ENCODE measurements at regions not wholly inside any gene's neighbourhood (a gene's known extent, or its start where the extent isn't known, plus 50 kb on each side); places are given as distances from the start of the nearest gene placed in this dataset.

GRCh38 chr3:88703501-88704059 is 403.8 kb upstream of the EPHA3 start:
- CTCF ChIA-PET: interaction anchor here (1.3 kb wide), 1 partner anchor 40 kb away, joined by 3 read pairs; no protein-coding TSS in a partner anchor
- POLR2A ChIA-PET: no interaction called here
- Histone ChIP-seq H3K27me3 (ENCODE audit: control insufficient read depth, insufficient read depth, low read length) (no peaks in the 10 kb centered on the region), H3K4me3 (ENCODE audit: low read depth, low read length) (no peak overlapping the region), H3K36me3 (ENCODE audit: control insufficient read depth, insufficient read depth, low read length) (no peaks in the 10 kb centered on the region)
- TF ChIP-seq, protein P1, sequence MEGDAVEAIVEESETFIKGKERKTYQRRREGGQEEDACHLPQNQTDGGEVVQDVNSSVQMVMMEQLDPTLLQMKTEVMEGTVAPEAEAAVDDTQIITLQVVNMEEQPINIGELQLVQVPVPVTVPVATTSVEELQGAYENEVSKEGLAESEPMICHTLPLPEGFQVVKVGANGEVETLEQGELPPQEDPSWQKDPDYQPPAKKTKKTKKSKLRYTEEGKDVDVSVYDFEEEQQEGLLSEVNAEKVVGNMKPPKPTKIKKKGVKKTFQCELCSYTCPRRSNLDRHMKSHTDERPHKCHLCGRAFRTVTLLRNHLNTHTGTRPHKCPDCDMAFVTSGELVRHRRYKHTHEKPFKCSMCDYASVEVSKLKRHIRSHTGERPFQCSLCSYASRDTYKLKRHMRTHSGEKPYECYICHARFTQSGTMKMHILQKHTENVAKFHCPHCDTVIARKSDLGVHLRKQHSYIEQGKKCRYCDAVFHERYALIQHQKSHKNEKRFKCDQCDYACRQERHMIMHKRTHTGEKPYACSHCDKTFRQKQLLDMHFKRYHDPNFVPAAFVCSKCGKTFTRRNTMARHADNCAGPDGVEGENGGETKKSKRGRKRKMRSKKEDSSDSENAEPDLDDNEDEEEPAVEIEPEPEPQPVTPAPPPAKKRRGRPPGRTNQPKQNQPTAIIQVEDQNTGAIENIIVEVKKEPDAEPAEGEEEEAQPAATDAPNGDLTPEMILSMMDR (IDR thresholded peaks at IDR 0.05; ENCODE audit: insufficient read depth, low read depth, low read length): no peak
- DNase-seq (ENCODE audit: low read depth): no peak

- TF ChIP-seq, protein P1 (IDR thresholded peaks at IDR 0.05; ENCODE audit: insufficient read depth, low read depth, low read length): no peak
- Histone ChIP-seq H3K4me3 (ENCODE audit: low read depth, low read length) (no peak overlapping the region), H3K27me3 (ENCODE audit: control insufficient read depth, insufficient read depth, low read length) (no peaks in the 10 kb centered on the region), H3K36me3 (ENCODE audit: control insufficient read depth, insufficient read depth, low read length) (no peaks in the 10 kb centered on the region)
- CTCF ChIA-PET: interaction anchor here (1.3 kb wide), 1 partner anchor 40 kb away, joined by 3 read pairs; no protein-coding TSS in a partner anchor
- POLR2A ChIA-PET: no interaction called here
- DNase-seq (ENCODE audit: low read depth): no peak
These were observed 403.1 kb upstream of the EPHA3 start for GRCh38 chr3:88704338-88704737.

- no peak for DNase-seq (ENCODE audit: low read depth)
- Histone ChIP-seq H3K27me3 (ENCODE audit: control insufficient read depth, insufficient read depth, low read length) (no peaks in the 10 kb centered on the region), H3K36me3 (ENCODE audit: control insufficient read depth, insufficient read depth, low read length) (no peaks in the 10 kb centered on the region), H3K4me3 (ENCODE audit: low read depth, low read length) (no peak overlapping the region)
- POLR2A ChIA-PET: no interaction called here
- TF ChIP-seq, protein P1 (IDR thresholded peaks at IDR 0.05; ENCODE audit: insufficient read depth, low read depth, low read length): no peak
- CTCF ChIA-PET: no interaction called here
These were observed 399.6 kb upstream of the EPHA3 start for GRCh38 chr3:88707837-88708236.

DNA sequence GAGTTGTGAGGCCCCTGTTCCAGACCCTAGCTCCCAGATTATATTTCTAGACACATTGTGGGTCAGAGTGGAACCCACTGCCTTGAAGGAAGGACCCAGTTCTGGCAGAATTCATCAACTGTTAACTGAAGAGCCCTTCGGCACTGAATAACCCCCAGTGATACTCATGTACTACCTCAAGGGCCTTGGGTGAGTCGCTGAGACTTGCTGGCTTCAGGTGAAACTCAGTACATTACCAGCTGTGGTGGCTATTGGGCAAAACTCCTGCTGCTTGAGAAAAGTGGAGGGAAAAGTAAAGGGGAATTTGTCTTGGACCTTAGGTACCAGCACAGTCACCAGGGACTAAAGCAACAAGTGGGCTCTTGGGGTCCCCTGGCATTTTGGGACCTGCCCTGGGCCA is 394.9 kb upstream of the EPHA3 start:
- H3K27me3 ChIP-seq (ENCODE audit: control insufficient read depth, insufficient read depth, low read length): no peaks in the 10 kb centered on the region
- ChIA-PET POLR2A (no interaction called here), CTCF (no interaction called here)
- DNase-seq (ENCODE audit: low read depth): no peak
- no peaks in the 10 kb centered on the region for H3K36me3 ChIP-seq (ENCODE audit: control insufficient read depth, insufficient read depth, low read length)
- H3K4me3 ChIP-seq (ENCODE audit: low read depth, low read length): no peak overlapping the region
- TF ChIP-seq, protein P1 (IDR thresholded peaks at IDR 0.05; ENCODE audit: insufficient read depth, low read depth, low read length): no peak

DNA sequence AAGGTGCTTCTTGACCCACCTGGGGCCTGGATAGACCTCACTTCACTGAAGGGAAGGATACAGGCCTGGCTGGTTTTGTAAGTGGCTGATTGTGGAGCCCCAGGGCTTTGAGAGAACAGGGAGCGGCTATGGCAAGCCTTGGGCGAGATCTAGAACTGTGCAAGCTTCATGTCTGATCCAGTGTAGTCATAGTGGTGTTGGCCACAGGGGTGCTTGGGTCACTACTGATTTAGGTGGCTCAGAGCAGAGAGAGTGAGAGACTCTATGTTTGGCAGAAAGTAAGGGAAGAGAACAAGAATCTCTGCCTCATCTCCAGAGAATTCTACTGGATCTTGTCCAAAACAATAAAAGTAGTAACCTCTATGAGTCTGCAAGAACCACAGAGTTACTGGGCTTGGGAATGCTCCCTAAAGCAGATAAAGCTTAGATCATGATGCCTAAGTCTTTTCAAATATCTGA is 394.2 kb upstream of the EPHA3 start:
- peak; percentile 16 for DNase-seq (ENCODE audit: low read depth)
- no peaks in the 10 kb centered on the region for H3K36me3 ChIP-seq (ENCODE audit: control insufficient read depth, insufficient read depth, low read length)
- TF ChIP-seq, protein P1 (IDR thresholded peaks at IDR 0.05; ENCODE audit: insufficient read depth, low read depth, low read length): no peak
- CTCF ChIA-PET: no interaction called here
- POLR2A ChIA-PET: no interaction called here
- no peak overlapping the region for H3K4me3 ChIP-seq (ENCODE audit: low read depth, low read length)
- no peaks in the 10 kb centered on the region for H3K27me3 ChIP-seq (ENCODE audit: control insufficient read depth, insufficient read depth, low read length)
